Progenitor cell of endocrine pancreas (in vitro differentiated cells): ENCODE measurements at regions not wholly inside any gene's neighbourhood (a gene's known extent, or its start where the extent isn't known, plus 50 kb on each side); places are given as distances from the start of the nearest gene placed in this dataset.
A peak's percentile ranks its signal among the peaks of the same experiment; 100 is the strongest.

ENCODE experiments used
- DNase-seq: peaks from one replicate; pipeline ENCODE4 v3.0.0; 2021; ENCODE audit warnings: low spot score; ENCODE audit not compliant: unreplicated experiment
- H3K27ac Mint-ChIP-seq: 2 replicates; pipeline ENCODE4 v1.8.0; 2021; ENCODE audit warnings: mild to moderate bottlenecking, moderate library complexity, mixed read lengths
- H3K27me3 Mint-ChIP-seq: 2 replicates; pipeline ENCODE4 v1.8.0; 2021; ENCODE audit warnings: mixed read lengths
- H3K36me3 Mint-ChIP-seq: 2 replicates; pipeline ENCODE4 v1.8.0; 2022; ENCODE audit warnings: mixed read lengths; ENCODE audit not compliant: insufficient read depth
- H3K4me1 Mint-ChIP-seq: 2 replicates; pipeline ENCODE4 v1.8.0; 2021; ENCODE audit warnings: low read depth, mixed read lengths
- H3K4me3 Mint-ChIP-seq: 2 replicates; pipeline ENCODE4 v1.8.0; 2021; ENCODE audit warnings: low read depth, mild to moderate bottlenecking, moderate library complexity, mixed read lengths
- H3K9me3 Mint-ChIP-seq: 2 replicates; pipeline ENCODE4 v1.8.0; 2021; ENCODE audit warnings: low read depth, mixed read lengths
- CTCF ChIP-seq: fragments of 200-600 bp; sonication (generic); IDR thresholded peaks from one replicate; pipeline ENCODE4 v1.5.0; 2021; ENCODE audit warnings: antibody characterized with exemption, mild to moderate bottlenecking; ENCODE audit not compliant: unreplicated experiment

- H3K27ac Mint-ChIP-seq, result no peak overlapping the region
- no peaks in the 10 kb centered on the region for H3K9me3 Mint-ChIP-seq
- no peak for TF ChIP-seq CTCF
- no peak overlapping the region for H3K4me3 Mint-ChIP-seq
- H3K4me1 Mint-ChIP-seq, result peaks cover 6% of the 10 kb centered on the region
- H3K36me3 Mint-ChIP-seq, result no peaks in the 10 kb centered on the region
- DNase-seq, result no peak
- peaks cover 53% of the 10 kb centered on the region for H3K27me3 Mint-ChIP-seq
Observed at GRCh38 chr2:15786901-15787300, 153.4 kb upstream of the MYCN start.

GRCh38 chr2:15787535-15788454 lies 152.6 kb upstream of the MYCN start:
- Mint-ChIP-seq H3K4me3 (no peak overlapping the region), H3K4me1 (no peaks in the 10 kb centered on the region), H3K27ac (no peak overlapping the region), H3K36me3 (no peaks in the 10 kb centered on the region), H3K9me3 (no peaks in the 10 kb centered on the region), H3K27me3 (peaks cover 44% of the 10 kb centered on the region)
- DNase-seq, result no peak
- no peak for TF ChIP-seq CTCF

DNA sequence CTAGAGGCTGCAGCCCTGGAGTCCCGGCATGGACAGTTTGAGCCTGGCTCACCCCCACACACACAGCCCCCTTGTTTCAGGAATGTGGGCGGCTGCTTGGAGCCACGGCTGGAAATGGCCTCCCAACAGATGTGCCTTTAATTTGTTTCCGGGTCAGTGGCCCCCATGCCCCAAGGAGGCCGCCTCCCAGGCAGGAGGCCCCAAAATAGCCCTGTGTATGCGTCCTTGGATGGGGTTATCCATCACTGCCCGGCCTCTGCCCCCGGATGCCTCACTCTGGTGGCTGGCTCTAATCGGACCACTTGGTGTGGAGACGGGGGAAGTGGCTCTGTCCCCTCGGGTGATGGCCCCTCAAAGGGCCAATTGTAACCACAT lies 151.9 kb upstream of the MYCN start:
- H3K27ac Mint-ChIP-seq, result no peak overlapping the region
- peaks cover 2% of the 10 kb centered on the region for H3K4me1 Mint-ChIP-seq
- H3K4me3 Mint-ChIP-seq, result no peak overlapping the region
- H3K36me3 Mint-ChIP-seq, result no peaks in the 10 kb centered on the region
- no peak for DNase-seq
- no peak for TF ChIP-seq CTCF
- H3K27me3 Mint-ChIP-seq, result peaks cover 37% of the 10 kb centered on the region
- no peaks in the 10 kb centered on the region for H3K9me3 Mint-ChIP-seq

DNA sequence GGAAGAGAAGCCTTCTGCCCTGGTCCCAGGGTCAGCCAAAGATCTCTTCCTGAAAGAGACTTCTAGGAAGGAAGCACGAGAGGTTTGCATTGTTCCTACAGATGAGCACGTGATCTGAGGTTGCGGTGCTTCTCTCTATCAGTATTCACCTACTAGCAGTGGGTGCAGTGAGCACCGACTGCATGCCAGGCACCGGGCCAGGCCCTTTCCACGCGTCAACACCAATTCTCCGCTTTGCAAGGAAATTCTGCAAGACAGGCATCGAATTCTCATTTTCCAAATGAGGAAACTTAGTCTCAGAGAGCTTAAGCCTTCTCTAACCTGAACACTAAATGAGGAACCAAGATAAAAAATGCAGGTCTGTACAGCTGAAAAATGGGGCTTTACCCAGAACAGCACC lies 151.5 kb upstream of the MYCN start:
- H3K4me3 Mint-ChIP-seq, result no peak overlapping the region
- peaks cover 6% of the 10 kb centered on the region for H3K4me1 Mint-ChIP-seq
- no peak for TF ChIP-seq CTCF
- H3K27ac Mint-ChIP-seq, result no peak overlapping the region
- no peak for DNase-seq
- no peaks in the 10 kb centered on the region for H3K9me3 Mint-ChIP-seq
- H3K36me3 Mint-ChIP-seq, result no peaks in the 10 kb centered on the region
- peaks cover 35% of the 10 kb centered on the region for H3K27me3 Mint-ChIP-seq

- peak overlapping the region; percentile 60 for H3K27ac Mint-ChIP-seq
- DNase-seq, result no peak
- peaks cover 6% of the 10 kb centered on the region for H3K4me1 Mint-ChIP-seq
- peaks cover 29% of the 10 kb centered on the region for H3K27me3 Mint-ChIP-seq
- no peaks in the 10 kb centered on the region for H3K36me3 Mint-ChIP-seq
- no peaks in the 10 kb centered on the region for H3K9me3 Mint-ChIP-seq
- H3K4me3 Mint-ChIP-seq, result no peak overlapping the region
- no peak for TF ChIP-seq CTCF
Observed at GRCh38 chr2:15789381-15790062, 150.8 kb upstream of the MYCN start.
